T follicular helper cell (primary cell): ENCODE measurements at regions not wholly inside any gene's neighbourhood (a gene's known extent, or its start where the extent isn't known, plus 50 kb on each side); places are given as distances from the start of the nearest gene placed in this dataset.
"Not testable (repeated sequence)": the region's sequence is repeated elsewhere in the genome, so short reads cannot be mapped to it uniquely, and the experiment has no call there.

Experiments used
- DNase-seq: peaks from one replicate; pipeline ENCODE4 v3.0.0-alpha.2; 2020; ENCODE audit warnings: low read depth

DNA sequence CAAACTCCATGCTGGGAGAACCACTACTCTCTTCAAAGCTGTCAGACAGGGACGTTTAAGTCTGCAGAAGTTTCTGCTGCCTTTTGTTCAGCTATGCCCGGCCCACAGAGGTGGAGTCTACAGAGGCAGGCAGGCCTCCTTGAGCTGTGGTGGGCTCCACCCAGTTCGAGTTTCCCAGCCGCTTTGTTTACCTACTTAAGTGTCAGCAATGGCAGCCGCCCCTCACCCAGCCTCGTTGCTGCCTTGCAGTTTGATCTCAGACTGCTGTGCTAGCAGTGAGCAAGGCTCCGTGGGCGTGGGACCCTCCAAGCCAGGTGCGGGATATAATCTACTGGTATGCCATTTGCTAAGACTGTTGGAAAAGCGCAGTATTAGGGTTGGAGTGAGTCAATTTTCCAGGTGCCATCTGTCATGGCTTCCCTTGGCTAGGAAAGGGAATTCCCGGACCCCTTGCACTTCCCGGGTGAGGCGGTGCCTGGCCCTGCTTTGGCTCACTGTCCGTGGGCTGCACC, 190.7 kb downstream of the TTC6 start:
- DNase-seq, result not testable (repeated sequence)

- DNase-seq, result no peak
Observed at GRCh38 chr14:37787879-37788494, 192.6 kb downstream of the TTC6 start.

DNA sequence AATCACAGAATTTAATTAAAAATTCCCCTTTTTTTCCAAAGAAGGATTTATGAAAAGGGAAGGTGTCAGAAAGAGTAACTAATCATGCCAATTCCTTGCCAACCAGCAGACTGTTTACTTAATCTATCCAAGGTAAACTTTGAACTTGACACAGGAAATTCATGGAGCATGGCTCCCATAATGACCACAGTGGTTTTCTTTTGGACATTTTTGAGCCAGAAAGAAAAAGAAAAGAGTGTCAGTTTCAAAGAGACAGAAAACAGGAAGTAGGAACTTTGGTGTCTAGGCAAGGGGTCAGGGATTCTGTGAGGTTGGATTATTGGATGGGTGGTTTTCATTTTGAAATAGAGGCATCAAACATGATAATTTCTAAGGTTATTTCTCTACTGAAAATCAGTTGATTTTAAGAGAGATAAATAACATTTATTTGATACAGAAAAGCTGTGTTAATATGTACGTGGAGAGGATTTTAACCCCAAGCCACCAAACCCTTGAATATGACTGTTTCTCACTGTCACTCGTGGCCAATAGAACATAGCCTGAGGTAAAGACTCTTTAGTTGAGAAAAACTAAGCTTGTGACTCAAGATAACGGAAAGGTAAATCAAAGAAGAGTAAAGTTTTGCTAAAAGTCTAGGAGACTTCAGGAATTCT, 196.1 kb downstream of the TTC6 start:
- DNase-seq, result no peak

DNA sequence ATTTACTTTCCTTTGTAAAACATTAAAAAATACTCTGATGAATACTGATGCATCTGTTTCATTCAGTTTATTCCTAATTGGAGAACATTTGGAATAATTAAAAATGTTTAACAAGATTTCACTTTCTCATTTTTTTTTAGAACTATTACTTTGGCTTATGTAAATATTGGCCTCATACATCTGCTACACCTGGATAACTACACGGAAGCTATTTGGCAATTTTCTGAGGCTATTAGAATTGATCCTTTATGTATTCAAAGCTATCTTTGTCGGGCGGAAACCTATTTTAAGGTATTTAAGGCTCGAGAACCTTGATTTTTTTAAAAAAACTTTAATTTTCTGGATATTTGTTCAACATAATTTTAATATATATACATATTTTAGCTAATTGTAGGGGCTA, 196.7 kb downstream of the TTC6 start:
- DNase-seq, result no peak

DNA sequence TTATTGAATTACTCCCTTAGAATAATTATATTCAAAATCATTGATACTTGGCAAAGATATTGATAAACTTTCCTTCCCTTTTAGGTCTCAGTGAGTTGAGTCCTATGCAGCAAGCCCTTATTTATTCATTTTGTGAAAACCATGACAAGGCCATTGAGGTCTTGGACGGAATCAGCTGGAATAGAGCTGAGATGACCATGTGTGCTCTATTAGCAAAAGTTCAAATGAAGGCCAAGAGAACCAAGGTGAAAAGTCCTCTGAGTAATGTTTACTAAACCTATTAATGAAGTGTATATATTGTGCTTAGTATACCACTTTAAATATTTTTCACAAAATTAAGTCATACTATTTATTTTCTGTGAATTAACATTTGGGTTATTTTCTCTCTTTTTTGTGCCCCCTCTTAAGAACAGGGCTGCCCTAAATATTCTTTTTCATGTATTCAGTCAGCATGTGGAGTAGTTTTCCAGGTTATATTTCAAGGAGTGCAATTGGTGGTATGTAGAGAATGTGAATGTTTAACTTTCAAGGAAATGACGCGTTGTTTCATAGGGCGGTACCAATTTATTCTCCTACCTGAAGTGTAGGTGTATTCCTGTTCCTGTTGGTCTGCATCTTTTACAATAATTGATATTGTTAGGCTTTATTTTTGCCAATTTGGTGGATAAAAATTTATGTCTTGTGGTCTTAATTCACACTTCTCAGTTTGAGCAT, 201.4 kb downstream of the TTC6 start:
- DNase-seq, result no peak

DNA sequence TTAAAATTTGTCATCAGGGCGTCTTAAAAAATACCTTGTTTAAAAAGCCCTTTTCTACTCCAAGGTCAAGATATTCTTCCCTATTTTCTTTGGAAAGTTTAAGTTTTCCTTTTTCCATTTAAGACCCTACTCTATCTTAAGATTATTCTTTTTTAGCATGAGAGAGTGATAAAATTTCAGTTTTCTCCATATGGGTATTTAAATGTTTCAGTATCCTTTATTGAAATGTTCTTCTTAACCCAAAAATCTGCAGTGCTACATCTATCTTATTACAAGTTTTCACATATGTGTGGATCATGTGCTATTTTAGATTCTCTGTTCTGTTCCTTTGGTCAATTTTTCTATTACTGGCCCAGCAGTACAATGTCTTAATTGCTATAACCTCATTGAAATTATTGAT, 202.2 kb downstream of the TTC6 start:
- no peak for DNase-seq

- DNase-seq, result no peak
Observed at GRCh38 chr14:37807722-37808121, 212.3 kb downstream of the TTC6 start.

GRCh38 chr14:37810094-37810801, 214.8 kb downstream of the TTC6 start:
- DNase-seq, result no peak

GRCh38 chr14:37813732-37814131, 218.3 kb downstream of the TTC6 start:
- DNase-seq, result no peak

DNA sequence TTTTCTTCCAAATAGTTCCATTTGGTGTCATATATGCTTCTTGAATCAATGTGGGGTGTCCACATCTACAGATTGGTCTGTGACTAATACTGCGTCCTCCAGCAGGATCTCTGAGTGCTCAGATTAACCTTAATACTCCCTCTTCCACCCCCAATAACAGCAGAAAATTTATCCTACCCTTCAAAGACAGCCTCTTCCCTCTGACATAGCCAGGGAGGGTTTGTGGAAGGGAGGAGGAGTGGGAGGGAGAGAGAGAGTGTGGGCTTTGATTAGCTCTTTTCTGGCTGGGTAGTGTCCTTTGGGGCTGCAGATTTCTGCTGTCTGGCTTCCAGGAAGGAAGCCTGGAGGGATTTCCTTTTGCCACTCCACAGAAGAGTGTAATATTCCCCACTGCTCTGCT, 220.7 kb downstream of the TTC6 start:
- no peak for DNase-seq

GRCh38 chr14:37816743-37817295, 221.4 kb downstream of the TTC6 start:
- no peak for DNase-seq

DNA sequence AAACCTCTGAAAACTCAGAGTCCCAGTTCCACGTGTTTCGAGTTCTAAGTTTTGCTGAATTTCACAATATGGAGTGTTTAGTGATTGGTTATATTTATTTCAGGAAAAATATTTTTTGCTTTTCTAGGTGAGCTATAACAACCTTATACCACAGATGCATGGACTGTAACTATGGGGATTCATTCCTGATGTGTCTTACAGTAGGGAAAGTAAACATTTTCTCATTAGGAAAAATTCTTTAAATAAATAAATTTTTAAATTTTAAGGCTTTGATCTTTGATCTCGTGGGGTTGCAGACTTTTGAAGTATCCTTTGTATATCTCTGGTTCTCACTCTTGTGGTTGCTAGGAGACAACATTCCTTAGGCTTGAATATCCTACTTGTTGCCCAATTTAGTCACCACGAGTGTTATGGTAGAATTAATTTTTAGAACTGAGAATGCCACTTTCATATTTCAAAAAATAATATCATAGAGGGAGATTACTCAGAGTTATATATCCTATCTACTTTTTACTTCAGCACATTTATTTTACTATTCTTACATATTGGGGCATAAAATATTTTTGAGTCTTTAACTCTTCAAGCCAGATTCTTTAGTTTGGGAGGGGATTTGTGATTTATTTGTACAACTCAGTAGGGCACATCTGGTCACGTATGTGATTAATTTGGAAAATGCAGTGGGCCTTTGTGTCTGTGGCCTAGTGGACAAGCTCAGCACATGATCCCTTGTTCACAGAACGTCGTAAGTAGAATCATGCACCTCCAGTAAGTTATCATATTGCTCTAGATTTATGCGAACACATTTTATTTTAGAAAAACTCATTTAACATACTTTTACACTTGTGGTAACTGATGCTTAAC, 224.0 kb downstream of the TTC6 start:
- DNase-seq, result no peak

- not testable (repeated sequence) for DNase-seq
Observed at GRCh38 chr14:37820810-37821209, 225.4 kb downstream of the TTC6 start.

- no peak for DNase-seq
Observed at GRCh38 chr14:37824939-37825712, 229.7 kb downstream of the TTC6 start.

DNA sequence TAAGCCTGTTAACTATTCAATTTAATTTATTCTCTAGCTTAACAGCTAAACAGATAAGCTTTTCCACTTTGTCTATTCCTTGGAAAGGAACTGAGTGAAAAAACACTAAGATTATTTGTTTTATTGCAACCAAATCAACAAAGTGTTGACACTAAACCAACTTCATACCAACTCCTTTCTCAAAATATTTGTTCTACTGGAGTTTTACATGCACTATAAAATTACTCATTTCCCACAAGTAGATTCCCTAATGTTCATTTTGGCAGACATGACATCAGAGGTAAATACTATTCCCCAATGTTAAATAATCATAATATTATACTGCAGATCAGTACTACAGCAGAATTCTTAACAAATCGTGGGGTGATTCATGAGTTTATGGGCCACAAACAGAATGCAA, 231.4 kb downstream of the TTC6 start:
- no peak for DNase-seq

- DNase-seq, result no peak
Observed at GRCh38 chr14:37830271-37830670, 234.8 kb downstream of the TTC6 start.

GRCh38 chr14:37834275-37834674, 238.8 kb downstream of the TTC6 start:
- DNase-seq, result no peak

- DNase-seq, result not testable (repeated sequence)
Observed at GRCh38 chr14:37838778-37839177, 243.3 kb downstream of the TTC6 start.

- not testable (repeated sequence) for DNase-seq
Observed at GRCh38 chr14:37841039-37841438, 245.6 kb downstream of the TTC6 start.

DNA sequence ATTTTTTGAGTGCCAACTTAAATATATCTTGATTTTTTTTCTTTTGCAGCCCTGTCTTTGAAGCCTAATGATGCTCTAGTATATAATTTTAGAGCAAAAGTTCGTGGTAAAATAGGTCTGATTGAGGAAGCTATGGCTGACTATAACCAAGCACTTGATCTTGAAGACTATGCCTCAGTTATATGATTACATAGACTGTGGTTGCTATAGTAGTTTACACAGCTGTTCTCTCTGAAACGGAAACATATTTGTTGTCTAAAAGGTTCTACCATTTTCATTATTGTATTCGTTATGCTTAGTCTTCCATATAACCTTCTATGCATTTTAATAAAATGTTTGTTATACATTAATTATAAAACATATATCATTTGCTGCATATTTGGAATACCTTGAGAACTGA, 246.7 kb downstream of the TTC6 start:
- no peak for DNase-seq
